ENCODE measurements at regions not wholly inside any gene's neighbourhood (a gene's known extent, or its start where the extent isn't known, plus 50 kb on each side); places are given as distances from the start of the nearest gene placed in this dataset.
A peak's percentile ranks its signal among the peaks of the same experiment; 100 is the strongest.
"Not testable (repeated sequence)": the region's sequence is repeated elsewhere in the genome, so short reads cannot be mapped to it uniquely, and the experiment has no call there.

DNA sequence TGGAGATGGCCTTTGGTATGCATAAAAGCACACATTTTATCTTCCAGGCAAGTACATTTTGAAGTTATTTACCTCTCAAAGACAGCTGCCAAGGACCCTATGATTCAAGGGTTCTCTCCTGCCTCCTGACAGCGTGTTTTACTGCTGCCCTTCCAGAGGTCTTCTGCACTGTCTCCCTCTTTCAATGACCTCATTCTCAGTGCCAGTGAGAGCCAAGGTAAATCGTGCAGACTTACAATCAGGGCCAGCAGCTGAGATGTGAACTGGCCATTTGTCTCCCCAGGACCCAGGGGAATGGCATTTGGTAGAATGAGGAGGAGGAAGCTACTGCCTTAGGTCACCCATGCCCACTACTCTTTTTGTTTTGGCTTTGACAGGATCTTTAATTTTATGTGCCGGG is 84.2 kb upstream of the FGGY start:
- no peak for DNase-seq (ENCODE audit: low read depth)

DNA sequence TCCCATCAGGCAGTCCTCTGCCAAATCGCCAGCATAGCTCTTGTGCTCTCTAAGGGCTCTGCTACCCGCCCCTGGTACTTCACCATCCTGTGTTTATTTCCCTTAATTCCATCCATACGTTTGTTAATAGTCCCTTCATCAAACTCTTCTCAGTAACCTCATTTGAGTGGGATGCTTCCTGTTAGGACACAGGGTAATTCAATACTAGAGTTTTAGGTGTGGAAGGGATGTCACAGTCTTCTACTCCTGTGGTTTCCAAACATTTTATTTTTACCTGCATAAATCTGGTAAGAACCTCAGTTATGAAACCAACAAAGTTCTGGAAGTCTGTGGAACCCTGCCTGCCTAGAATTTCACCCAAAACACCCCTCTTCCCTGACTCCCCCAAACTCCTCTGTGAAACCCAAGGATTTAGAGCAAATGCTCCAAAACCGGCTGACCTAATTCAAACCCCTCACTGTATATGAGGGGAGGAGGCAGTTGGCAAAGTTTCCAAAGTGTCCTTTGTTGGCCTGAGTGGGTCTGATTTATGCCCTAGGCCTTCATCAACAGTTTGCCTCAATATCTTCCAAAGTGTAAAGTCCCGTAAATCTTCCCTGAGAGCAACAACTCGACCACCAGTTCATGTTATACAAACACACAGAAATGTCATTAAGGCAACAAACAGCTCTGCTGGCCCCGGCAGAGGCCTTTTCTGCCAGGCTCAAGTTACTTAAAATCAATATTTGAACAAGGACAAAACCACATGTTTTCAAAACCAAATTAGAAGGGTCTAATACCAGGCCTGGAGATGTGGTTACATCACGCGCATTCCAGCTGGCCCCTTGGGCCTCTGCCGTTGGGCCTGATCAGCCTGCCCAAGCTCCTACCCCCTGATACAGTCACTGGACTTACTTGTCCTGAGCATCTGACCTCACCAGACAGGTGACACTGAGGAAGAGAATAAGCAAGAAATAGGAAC is 82.4 kb upstream of the FGGY start:
- DNase-seq (ENCODE audit: low read depth) = no peak

DNA sequence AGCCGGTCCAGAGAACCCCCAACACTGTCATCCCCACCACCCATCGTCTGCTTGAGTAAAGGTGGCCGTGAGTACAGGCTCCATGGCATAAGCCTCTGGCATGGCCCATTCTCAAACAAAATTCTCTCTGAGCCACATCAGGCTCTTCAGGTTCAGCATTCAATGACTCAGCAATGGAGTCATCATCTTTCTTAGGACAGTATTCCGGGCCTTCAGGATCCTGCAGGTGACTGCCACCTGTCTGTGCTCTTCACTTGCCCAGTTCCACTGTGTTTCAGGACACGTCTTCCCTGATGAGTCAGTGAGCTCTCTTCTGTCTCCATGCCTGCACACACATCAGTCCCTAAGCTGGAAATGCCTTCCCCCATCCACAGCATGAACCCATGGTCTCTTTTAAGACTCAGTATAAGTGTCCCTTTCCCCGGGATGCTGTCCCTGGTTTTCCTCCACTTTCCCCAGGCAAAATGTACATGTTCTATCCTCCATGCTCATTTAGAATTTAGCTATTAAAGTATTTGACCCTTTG is 81.1 kb upstream of the FGGY start:
- no peak for DNase-seq (ENCODE audit: low read depth)

DNA sequence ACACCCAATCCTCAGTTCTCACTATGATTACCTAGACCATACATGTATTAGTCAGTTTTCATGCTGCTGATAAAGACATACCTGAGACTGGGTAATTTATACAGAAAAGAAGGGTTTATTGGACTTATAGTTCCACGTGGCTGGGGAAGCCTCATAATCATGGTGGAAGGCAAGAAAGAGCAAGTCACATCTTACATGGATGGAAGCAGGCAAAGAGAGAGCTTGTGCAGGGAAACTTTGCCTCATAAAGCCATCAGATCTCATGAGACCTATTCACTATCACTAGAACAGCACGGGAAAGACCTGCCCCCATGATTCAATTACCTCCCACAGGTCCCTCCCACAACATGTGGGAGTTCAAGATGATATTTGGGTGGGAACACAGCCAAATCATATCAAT is 79.5 kb upstream of the FGGY start:
- DNase-seq (ENCODE audit: low read depth) = not testable (repeated sequence)

DNA sequence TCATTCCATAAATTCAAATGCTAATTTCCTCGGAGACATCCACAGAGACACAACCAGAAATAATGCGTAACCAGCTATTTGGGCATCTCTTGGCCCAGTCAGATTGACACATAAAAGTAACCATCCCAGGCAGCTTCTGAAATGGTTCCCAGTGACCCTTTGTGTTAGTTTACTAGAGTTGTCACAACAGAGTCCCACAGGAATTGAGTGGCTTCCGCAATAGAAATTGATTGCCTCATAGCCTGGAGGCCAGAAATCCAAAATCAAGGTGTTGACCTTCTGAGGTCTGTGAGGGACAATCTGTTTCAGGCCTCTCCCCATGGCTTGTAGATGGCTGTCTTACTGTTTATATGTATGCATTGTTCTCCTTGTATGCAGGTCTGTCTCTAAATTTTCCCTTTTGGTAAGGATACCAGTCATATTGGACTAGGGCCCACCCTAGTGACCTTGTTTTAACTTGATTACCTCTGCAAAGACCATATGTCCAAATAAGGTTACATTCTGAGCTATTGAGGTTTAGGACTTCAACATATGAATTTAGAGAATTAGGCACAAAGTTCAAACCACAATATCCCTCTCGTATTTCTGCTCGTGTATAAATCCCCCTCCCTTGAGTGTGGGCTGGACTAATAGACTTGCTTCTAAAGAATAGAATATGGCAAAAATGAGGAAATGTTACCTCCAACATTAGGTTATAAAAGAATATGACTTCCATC is 78.2 kb upstream of the FGGY start:
- no peak for DNase-seq (ENCODE audit: low read depth)

DNA sequence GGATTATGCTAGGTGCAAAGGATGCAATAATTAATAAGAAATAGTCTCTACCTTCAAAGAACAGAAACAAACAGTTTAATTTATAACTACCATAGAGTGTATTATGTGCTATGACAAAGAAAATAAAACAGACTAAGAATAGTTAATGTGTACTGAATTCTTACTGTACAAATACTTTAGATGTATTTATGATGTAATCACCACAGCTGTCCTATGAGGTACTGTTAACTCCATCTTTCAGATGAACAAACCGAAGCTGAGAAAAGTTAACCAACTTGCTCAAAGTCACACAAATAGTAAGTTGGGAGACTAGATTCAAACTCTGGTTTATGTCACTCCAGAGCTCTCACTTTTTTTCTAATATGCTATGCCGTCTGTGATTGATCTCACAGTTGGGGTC is 77.0 kb upstream of the FGGY start:
- DNase-seq (ENCODE audit: low read depth) = no peak

DNA sequence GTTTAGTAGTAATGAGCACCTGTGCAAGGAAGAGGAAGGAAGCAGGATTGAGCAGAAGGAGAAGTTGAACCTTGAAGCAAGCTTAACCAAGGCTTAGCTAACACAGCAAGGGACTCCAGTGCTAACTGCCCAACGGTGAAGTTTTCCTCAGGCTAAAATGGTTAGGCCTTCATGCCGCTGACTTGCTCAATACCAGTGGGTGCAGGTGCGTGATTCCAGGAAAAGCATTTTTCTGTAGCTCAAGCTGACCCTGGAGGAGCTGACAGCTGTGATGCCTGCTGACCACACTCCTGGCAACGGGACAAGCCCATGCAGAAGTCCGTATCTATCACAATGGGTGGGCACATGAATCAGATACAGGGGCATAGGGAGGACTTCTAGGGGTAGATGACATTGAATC is 76.5 kb upstream of the FGGY start:
- DNase-seq (ENCODE audit: low read depth) = no peak

DNA sequence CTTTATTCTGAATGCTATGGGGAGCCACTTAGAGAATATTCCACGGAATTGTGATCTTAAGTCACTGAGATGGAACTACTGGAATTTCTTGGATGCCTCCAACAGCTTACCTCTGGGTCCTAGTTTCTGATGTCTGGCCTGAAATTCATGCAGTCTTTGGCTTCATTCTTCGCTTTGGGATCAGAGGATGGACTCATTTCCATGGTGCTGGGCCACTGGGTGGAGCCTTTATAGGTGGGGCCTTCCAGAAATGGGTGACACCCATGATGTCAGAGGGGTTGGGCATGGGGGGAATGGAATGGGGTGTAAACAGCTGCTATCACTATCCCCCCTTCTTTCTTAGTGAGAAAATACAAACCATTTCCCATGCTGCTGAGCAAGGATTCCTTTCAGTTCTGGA is 73.7 kb upstream of the FGGY start:
- DNase-seq (ENCODE audit: low read depth) = no peak

DNA sequence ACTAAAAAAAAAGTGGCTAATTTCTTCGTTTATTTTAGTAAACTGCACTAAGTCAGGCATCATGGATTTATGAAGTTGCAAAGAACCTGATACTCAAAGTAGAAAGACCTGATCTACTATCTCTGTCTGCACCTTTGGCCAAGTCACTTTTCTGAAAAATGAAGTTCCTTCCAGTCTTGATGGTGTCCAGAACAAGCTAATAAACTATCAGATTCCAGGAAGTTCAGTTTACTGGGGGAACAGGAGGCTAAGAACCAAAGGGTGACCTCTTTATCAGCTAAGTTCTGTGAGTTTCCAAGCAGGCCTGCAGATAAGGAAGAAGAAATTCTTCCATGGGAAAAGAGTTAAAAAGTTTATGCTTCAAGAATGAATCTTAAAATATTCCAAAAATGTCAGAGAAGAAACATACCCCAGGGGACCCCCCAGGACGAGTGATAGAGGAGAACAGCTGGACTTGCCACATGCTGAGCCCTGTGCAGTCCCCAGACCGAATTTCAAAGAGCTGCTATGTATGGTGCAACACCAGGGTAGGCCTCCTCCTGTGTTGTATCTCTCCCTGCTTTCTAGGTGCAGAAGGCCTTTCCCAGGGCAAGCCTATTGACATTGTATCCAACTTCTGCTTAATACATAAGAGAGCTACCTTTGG is 72.8 kb upstream of the FGGY start:
- DNase-seq (ENCODE audit: low read depth) = no peak

DNA sequence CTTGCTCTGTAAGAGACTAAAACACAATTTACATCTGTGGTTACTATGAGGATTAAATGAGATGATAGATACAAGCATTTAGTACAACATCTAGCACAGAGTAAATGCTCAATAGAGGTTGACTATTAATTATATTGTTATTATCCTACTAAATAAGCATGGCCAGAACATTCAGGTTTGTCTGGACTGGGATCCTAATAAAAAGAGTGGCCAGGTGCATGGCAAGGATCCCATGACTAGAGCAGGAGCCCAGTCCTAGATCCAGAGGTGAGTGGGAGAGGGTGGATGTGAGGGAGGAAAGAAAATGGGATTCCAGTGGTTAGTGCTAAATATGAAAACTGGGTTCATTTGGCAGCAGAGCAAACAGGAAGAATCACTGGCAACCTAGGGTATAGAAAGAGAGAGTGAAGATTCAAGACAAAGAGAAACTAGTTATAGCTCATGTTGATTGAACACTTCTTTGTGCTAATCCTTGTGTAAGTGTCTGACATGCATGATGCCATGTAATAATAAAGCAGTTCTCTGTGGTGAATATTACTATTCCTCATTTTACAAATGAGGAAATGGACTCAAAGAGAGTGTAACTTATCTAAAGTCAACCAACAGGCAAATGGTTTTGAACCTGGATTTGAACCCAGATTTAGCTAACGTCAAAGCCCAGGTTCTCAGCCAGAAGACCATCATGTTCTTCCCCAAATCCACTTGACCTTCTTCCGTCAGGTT is 71.1 kb upstream of the FGGY start:
- DNase-seq (ENCODE audit: low read depth) = no peak

DNA sequence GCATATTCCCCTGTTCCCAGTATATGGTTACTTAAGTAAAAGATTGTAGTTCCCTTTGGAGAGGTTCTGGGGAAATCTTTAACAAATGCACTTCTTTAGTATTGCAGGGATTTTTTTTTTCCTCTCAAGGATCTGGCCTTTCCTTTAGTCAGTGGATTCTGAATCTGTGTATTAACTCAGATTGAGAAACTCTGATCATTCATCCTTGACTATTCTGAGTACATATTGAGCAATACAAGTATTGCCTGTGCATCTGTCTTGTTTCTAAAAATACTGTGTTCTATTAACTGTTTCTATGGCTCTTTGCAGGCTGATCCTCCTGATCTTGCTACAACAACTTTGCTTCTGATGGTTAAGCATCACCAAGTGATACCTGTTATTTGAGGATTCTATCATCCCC is 67.8 kb upstream of the FGGY start:
- DNase-seq (ENCODE audit: low read depth) = peak; percentile 40

DNA sequence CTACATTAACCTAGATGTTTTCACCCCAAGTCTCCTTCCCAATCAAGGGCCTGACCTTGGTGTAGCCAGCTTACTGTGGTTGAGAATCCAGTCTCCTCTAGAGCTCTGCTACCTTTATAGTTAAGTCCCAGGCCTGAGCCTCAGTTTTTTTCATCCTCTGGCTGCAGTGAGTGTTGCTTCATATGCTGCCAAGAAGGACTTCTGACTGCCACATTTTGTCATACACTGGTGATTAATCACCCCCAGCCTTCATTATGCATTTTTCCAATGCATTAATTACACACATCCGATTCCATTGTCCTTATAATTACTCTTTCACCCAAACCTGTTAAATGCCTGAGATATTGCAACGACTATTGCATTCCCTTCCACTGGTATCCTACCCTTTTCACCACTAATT is 66.3 kb upstream of the FGGY start:
- DNase-seq (ENCODE audit: low read depth) = no peak

DNA sequence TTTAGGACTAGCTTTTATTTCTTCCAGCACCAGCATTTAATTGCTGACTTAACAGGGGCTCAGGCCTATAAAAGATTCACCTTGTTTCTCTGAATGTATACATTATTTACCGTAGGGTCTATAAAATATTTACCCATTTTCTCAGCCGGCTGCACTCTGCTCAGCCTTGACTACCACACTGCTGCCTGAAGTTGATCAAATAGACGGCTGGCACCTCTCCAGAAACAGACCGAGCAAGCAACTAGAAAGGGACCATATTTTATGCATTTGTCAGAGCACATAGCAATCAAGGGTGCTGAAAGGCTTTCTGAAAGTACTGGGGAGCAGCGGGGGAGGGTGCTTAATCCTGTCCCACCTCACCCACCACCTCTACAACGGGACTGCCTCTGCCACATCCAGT is 64.7 kb upstream of the FGGY start:
- DNase-seq (ENCODE audit: low read depth) = no peak

DNA sequence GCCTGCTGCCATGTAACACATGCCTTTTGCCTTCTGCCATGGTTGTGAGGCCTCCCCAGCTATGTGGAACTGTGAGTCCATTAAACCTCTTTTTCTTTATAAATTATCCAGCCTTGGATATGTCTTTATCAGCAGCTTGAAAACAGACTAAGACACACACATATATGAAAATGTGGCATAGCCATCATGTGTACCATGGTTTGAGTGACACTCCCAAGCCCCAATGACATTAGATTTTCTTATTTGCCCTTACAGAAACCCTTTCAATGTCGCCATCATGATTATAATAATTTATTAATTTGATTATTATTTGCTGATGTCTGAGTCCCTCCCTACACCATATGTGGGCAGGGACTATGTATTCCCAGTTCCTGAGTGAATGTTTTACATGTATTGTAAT is 63.5 kb upstream of the FGGY start:
- no peak for DNase-seq (ENCODE audit: low read depth)

DNA sequence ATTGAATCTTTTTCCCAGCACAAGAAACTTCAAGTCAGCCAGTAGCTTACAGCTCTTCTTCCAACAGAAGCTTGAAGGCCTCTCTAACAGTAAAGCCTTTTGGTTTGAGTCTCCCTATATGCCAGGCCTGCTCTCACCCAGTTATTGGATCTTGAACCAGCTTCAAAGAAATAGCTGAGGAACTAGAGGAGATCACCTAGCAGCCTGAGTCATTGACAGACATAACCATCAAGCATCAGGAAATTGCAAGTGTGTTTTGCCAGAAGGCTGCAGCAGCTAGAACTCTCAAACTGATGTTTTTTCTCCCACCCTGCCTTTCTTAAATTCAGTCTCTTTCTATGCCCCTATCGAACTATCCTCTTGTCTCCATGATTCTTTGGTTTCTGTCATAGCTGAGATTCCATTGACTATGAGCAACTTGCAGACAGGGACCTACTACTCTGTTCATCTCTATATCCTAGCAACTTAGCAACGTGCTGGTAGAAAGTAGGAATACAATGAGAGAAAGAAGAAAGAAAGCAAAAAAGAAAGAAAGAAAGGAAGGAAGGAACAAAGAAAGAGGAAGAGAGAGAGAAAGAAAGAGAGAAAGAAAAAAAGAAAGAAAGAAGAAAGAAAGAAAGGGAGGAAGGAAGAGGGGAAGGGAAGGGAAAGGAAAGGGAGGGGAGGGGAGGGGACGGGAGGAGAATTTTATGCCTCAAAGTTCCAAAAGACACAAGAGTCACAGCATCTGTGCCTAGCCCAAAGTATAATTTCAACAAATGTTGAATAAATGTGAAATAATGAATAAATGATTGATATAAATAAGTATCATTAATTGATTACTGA is 60.0 kb upstream of the FGGY start:
- DNase-seq (ENCODE audit: low read depth) = no peak

DNA sequence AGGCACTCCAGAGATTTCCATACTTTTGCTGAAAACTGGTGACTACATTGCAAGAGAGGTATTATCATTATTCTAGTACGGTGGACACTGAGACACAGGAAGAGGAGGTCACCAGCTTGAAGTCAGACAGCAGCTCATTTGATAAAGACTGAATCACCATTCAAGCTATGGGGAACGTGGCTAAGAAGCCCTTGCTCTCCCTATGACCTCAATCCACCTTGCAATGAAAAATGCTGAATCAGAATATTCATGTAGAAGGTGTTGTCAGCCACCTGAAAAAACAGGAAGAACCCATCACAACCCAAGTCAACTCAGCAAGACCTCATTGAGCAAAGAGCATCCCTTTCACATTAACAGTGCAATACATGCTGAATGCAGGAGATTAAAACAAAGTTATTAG is 59.0 kb upstream of the FGGY start:
- DNase-seq (ENCODE audit: low read depth) = no peak

DNA sequence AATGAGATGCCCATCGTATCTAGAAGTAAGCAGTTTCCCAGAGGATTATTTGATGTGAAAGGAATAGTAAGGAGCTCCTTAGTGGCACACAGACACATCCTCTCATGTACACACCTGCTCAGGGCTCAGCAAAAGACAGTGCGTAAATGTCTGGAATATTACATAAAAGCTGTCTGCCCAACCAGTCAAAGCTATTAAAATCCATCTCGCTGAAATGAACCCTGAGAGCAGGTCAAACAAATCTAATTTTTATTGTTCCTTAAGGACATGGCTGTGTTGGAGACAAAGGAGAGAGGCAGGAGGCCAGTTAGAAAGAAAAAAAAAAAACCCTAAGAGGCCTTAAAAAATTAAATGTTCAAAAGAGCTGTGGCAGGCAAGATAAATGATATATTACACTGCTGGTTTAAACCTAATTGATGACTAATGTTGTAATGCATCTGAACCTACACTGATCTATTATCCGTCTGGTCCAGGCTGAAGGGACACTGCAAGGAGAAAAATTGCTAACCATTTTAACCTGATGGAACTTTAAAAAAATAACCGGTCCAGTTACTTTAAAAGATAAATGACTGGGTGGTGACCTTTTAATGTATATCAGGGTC is 58.5 kb upstream of the FGGY start:
- DNase-seq (ENCODE audit: low read depth) = no peak

DNA sequence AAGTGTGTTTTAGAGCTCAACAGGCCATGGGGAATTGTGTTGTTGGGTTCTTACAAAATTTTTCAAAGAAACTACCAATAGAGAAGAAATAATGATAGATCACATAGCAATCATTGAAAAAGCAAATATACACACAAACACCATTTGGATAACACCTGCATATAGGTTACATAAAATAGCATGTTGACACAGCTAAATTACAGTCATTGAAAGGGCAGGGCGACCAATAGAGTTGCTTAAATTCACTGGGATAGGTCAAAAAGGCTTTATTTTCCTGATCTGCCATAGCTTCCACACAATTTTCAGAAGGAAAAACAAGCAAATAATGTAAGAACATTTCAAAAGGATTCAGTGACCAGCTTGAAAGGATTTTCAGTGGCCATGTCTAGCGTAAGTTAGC is 57.9 kb upstream of the FGGY start:
- no peak for DNase-seq (ENCODE audit: low read depth)

DNA sequence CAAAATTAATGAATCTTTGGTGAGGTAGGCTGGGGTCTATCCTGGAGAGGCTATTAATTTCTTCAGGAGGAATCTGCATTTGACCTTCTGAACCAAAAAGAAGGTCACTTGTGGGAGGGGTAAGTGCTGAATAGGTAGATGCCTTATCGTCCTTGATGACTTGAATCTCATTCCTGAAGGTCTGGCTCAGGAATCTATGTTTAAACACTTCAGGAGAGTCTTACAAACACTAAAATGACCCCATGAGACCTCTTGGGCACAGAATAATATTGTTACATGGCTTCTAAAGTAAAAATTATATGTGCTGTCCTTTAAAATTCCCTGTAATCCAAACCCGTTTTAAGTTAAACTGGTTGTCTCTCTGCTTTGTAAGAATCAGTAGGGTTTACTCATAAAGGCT is 55.0 kb upstream of the FGGY start:
- no peak for DNase-seq (ENCODE audit: low read depth)

DNA sequence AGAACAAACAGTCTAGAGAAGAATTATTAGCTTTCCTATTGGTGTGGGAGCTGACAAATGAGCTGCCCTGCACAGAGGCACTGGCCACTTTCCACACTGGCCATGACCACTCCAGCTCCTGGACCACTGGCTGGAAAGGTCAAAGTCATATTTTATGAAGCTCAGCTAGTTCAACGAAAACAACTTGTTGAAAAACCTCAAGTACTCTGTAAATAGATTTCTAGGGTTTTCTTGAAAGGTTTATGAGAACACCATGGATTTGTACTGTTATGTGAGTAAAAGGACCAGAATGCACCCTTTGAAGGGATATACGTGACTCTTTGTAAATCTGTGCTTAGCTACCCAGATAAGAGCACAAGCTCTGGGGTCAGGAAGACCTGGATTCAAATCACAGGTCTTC is 54.5 kb upstream of the FGGY start:
- DNase-seq (ENCODE audit: low read depth) = no peak

DNA sequence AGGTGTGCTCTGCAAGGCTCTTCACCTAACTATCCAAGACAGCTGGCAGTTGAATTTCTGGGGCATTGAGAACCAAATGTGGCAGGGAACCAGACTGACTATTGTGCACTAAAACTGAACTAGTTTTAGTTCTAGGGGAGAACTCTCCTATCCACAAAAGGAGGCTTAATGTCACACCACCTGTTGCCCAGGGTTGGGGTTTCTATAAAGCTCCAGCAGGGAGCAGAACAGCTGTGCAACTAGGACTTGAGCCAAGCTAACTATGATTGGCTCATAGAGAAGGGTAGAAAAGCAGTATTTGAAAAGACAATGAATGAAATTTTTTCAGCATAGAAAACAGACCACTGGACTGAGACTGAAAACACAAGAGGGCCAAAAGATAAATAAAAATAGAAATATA is 53.3 kb upstream of the FGGY start:
- DNase-seq (ENCODE audit: low read depth) = no peak
